Upper lobe of left lung (tissue), 6 donors: ENCODE measurements at regions not wholly inside any gene's neighbourhood (a gene's known extent, or its start where the extent isn't known, plus 50 kb on each side); places are given as distances from the start of the nearest gene placed in this dataset.

Experiments used
- ATAC-seq, 2 donors: fragments of 200-7000 bp; cut with Tn5 transposase; one replicate each; pipeline ENCODE4 v1.9.1; 2022; ENCODE audit warnings: mild to moderate bottlenecking in 2 of 2, moderate library complexity in 2 of 2; ENCODE audit not compliant: low FRiP score in 2 of 2
- DNase-seq, 2 donors: peaks; one replicate each; pipeline ENCODE4 v3.0.0-alpha.2; 2019 to 2020
- H3K27ac ChIP-seq, 4 donors: fragments of 200-600 bp; sonication (generic); one replicate each; pipeline ENCODE4 v1.5.1; 2016 to 2019
- H3K27me3 ChIP-seq, 4 donors: fragments of 200-600 bp; sonication (generic); one replicate each; pipeline ENCODE4 v1.5.1; 2017 to 2019
- H3K36me3 ChIP-seq, 4 donors: fragments of 200-600 bp; sonication (generic); one replicate each; pipeline ENCODE4 v1.5.1; 2016 to 2019
- H3K4me1 ChIP-seq, 4 donors: fragments of 200-600 bp; sonication (generic); one replicate each; pipeline ENCODE4 v1.5.1; 2018 to 2019
- H3K4me3 ChIP-seq, 4 donors: fragments of 200-600 bp; sonication (generic); one replicate each; pipeline ENCODE4 v1.5.1; 2017 to 2019; ENCODE audit warnings: mild to moderate bottlenecking in 2 of 4, moderate library complexity in 1 of 4
- H3K9me3 ChIP-seq, 4 donors: fragments of 200-600 bp; sonication (generic); one replicate each; pipeline ENCODE4 v1.5.1; 2018 to 2019
- CTCF ChIP-seq, 6 experiments: fragments of 450-650 bp in 4 of 6; fragments of 200-600 bp in 2 of 6; sonication (generic) in 2 of 6; IDR thresholded peaks; one replicate each; pipeline ENCODE4 v1.5.1; 2016 to 2019; ENCODE audit warnings: antibody characterized with exemption in 6 of 6
- EP300 ChIP-seq, 4 donors: sonication (generic); formaldehyde crosslinking; IDR thresholded peaks; one replicate each; pipeline ENCODE4 v1.5.1; 2017; ENCODE audit warnings: antibody characterized with exemption in 4 of 4, control low read depth in 2 of 4
- POLR2A ChIP-seq, 4 donors: fragments of 450-650 bp; IDR thresholded peaks; one replicate each; pipeline ENCODE4 v1.5.1; 2016 to 2017; ENCODE audit warnings: antibody characterized with exemption in 4 of 4, mild to moderate bottlenecking in 2 of 4
- POLR2AphosphoS5 ChIP-seq, 2 donors: sonication (generic); formaldehyde crosslinking; IDR thresholded peaks; one replicate each; pipeline ENCODE4 v1.5.1; 2017; ENCODE audit warnings: antibody characterized with exemption in 2 of 2
- WGBS, 2 donors: methylation state at CpG; one replicate each; pipeline ENCODE4 v1.1.5; 2017 to 2018; 5-methylcytosine and 5-hydroxymethylcytosine counted together
- donor health status: DM: no; HTN: no; CAD: no; lungs with moderate emphysema.
- donor health status: DM: no; HTN: yes; CAD: no; lungs with severe emphysema.

GRCh38 chr15:27694506-27695087, 404.5 kb downstream of the OCA2 start:
- DNase-seq (no peak), ATAC-seq (no peak)
- TF ChIP-seq POLR2A (IDR thresholded peaks at IDR 0.05): no peak
- TF ChIP-seq POLR2AphosphoS5 (IDR thresholded peaks at IDR 0.05): no peak
- TF ChIP-seq CTCF (IDR thresholded peaks at IDR 0.05): no peak
- no peak for TF ChIP-seq EP300 (IDR thresholded peaks at IDR 0.05)
- Histone ChIP-seq H3K36me3 (no peaks in the 10 kb centered on the region), H3K4me1 (no peaks in the 10 kb centered on the region), H3K27me3 (no peaks in the 10 kb centered on the region), H3K9me3 (no peaks in the 10 kb centered on the region), H3K4me3 (no peak overlapping the region), H3K27ac (no peak overlapping the region)
- 47 to 52% methylated on average over 6 of the region's 6 CpGs for WGBS, 2 donors

- 80 to 93% methylated on average over 2 of the region's 2 CpGs for WGBS, 2 donors
- Histone ChIP-seq H3K9me3 (no peaks in the 10 kb centered on the region), H3K27me3 (no peaks in the 10 kb centered on the region), H3K27ac (no peak overlapping the region), H3K4me1 (no peaks in the 10 kb centered on the region), H3K36me3 (no peaks in the 10 kb centered on the region), H3K4me3 (no peak overlapping the region)
- TF ChIP-seq CTCF (IDR thresholded peaks at IDR 0.05): no peak
- no peak for TF ChIP-seq EP300 (IDR thresholded peaks at IDR 0.05)
- no peak for TF ChIP-seq POLR2AphosphoS5 (IDR thresholded peaks at IDR 0.05)
- no peak for TF ChIP-seq POLR2A (IDR thresholded peaks at IDR 0.05)
- DNase-seq: no peak
- no peak for ATAC-seq
Measured at GRCh38 chr15:27693280-27693679, 405.8 kb downstream of the OCA2 start.

DNA sequence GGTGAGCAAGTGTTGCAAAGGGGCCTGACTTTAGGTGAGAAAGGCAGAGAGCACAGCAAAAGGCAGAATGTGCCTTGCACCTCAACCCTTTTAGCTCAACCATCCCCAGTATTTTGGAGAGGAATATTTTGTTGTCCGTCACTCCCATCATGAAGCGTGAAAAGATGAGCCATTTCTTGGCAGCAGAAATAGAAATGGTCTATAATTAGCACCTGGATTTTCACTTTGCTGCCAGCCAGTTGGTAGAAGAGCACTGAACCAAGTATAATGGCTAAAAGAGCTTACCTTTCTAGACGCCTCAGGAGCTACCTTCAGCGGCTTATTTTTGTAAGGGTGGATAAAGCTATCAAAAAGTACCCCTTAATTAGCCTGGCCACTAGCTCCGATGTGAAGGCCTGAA, 406.7 kb downstream of the OCA2 start:
- DNase-seq: no peak

DNA sequence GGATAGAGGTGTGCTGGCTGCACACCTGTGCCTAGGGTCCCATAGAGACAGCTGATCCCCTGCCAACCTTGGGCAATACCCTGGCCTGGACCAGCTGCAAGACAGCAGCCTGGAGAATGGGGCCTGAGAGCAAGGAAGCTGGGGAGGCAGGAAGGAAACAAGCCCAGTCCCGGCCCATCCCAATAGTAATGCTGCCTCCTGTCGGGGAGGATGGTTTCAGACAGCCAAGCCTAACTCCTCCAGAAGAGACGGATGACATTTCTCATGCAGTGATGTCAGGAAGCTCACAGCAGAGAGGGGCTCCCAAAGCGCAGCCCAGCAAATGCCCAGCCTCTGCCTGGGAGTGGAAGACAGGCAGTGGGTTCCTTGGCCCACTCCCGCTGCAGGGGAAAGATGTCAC, 408.8 kb downstream of the OCA2 start:
- WGBS, 2 donors: 72 to 74% methylated on average over 4 to 5 of the region's 5 CpGs
- no peak for TF ChIP-seq POLR2A (IDR thresholded peaks at IDR 0.05)
- no peak for TF ChIP-seq POLR2AphosphoS5 (IDR thresholded peaks at IDR 0.05)
- no peak for TF ChIP-seq EP300 (IDR thresholded peaks at IDR 0.05)
- no peak for TF ChIP-seq CTCF (IDR thresholded peaks at IDR 0.05)
- no peak overlapping the region for H3K27ac ChIP-seq
- no peaks in the 10 kb centered on the region for H3K27me3 ChIP-seq
- DNase-seq: no peak
- H3K9me3 ChIP-seq: no peaks in the 10 kb centered on the region
- no peaks in the 10 kb centered on the region for H3K36me3 ChIP-seq
- no peak overlapping the region for H3K4me3 ChIP-seq
- H3K4me1 ChIP-seq: no peaks in the 10 kb centered on the region
- no peak for ATAC-seq

More for the DNA sequence above, 406.7 kb downstream of the OCA2 start:
- TF ChIP-seq POLR2AphosphoS5 (IDR thresholded peaks at IDR 0.05) (no peak), POLR2A (IDR thresholded peaks at IDR 0.05) (no peak), CTCF (IDR thresholded peaks at IDR 0.05) (no peak), EP300 (IDR thresholded peaks at IDR 0.05) (no peak)
- no peaks in the 10 kb centered on the region for H3K9me3 ChIP-seq
- no peaks in the 10 kb centered on the region for H3K36me3 ChIP-seq
- H3K27me3 ChIP-seq: no peaks in the 10 kb centered on the region
- H3K27ac ChIP-seq: no peak overlapping the region
- no peak overlapping the region for H3K4me3 ChIP-seq
- no peaks in the 10 kb centered on the region for H3K4me1 ChIP-seq
- 92 to 97% methylated on average over 5 of the region's 5 CpGs for WGBS, 2 donors
- ATAC-seq: no peak

- 82 to 87% methylated on average over 7 of the region's 7 CpGs for WGBS, 2 donors
- TF ChIP-seq POLR2A (IDR thresholded peaks at IDR 0.05) (no peak), POLR2AphosphoS5 (IDR thresholded peaks at IDR 0.05) (no peak), CTCF (IDR thresholded peaks at IDR 0.05) (no peak), EP300 (IDR thresholded peaks at IDR 0.05) (no peak)
- H3K4me3 ChIP-seq: no peak overlapping the region
- H3K27me3 ChIP-seq: no peaks in the 10 kb centered on the region
- H3K36me3 ChIP-seq: no peaks in the 10 kb centered on the region
- H3K27ac ChIP-seq: no peak overlapping the region
- no peaks in the 10 kb centered on the region for H3K9me3 ChIP-seq
- no peak for DNase-seq
- H3K4me1 ChIP-seq: no peaks in the 10 kb centered on the region
- no peak for ATAC-seq
Measured at GRCh38 chr15:27686971-27687370, 412.1 kb downstream of the OCA2 start.
